ENCODE measurements at regions not wholly inside any gene's neighbourhood (a gene's known extent, or its start where the extent isn't known, plus 50 kb on each side); places are given as distances from the start of the nearest gene placed in this dataset.

DNA sequence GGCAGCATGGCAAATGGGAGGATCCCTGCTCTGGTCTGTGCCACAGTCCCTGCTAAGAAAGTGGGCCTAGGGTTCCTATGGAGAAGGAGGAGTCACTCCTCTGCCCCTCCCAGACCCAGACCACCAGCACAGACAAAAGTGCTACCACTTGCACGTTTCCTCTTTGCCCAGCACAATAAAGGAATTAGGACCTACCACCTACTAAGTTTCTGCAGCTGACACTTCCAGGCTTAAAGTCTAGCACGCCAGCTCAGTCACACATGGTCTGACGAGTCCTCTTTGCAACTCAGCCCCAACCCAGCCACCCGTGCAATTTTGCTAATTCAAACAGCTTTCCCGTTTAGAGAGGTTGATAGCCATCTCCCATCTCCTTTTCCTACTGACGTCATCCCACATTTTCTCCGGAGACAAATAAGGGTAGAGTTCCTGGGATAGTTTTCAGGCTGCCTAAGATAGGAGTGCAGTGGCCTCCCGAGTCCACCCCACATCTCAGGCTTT, 66.2 kb upstream of the PTGR2 start:
- TF ChIP-seq, protein P1, sequence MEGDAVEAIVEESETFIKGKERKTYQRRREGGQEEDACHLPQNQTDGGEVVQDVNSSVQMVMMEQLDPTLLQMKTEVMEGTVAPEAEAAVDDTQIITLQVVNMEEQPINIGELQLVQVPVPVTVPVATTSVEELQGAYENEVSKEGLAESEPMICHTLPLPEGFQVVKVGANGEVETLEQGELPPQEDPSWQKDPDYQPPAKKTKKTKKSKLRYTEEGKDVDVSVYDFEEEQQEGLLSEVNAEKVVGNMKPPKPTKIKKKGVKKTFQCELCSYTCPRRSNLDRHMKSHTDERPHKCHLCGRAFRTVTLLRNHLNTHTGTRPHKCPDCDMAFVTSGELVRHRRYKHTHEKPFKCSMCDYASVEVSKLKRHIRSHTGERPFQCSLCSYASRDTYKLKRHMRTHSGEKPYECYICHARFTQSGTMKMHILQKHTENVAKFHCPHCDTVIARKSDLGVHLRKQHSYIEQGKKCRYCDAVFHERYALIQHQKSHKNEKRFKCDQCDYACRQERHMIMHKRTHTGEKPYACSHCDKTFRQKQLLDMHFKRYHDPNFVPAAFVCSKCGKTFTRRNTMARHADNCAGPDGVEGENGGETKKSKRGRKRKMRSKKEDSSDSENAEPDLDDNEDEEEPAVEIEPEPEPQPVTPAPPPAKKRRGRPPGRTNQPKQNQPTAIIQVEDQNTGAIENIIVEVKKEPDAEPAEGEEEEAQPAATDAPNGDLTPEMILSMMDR (IDR thresholded peaks at IDR 0.05), result no peak
- no peak for TF ChIP-seq POLR2AphosphoS5 (IDR thresholded peaks at IDR 0.05)
- TF ChIP-seq POLR2A (IDR thresholded peaks at IDR 0.05), result no peak
- TF ChIP-seq EP300 (IDR thresholded peaks at IDR 0.05), result no peak
